ENCODE measurements at regions not wholly inside any gene's neighbourhood (a gene's known extent, or its start where the extent isn't known, plus 50 kb on each side); places are given as distances from the start of the nearest gene placed in this dataset.

- TF ChIP-seq CTCF (conservative IDR thresholded peaks at IDR 0.05; ENCODE audit: low read depth, low read length) (no peak), FOS (IDR thresholded peaks at IDR 0.05; ENCODE audit: low read depth, low read length) (no peak), MAFK (IDR thresholded peaks at IDR 0.05; ENCODE audit: low read depth, low read length) (no peak), RFX5 (IDR thresholded peaks at IDR 0.05; ENCODE audit: low read depth, low read length) (no peak)
Measured at GRCh38 chr14:97633131-97633738, 836.1 kb downstream of the VRK1 start.

Measured in IMR-90 (cell line).